SK-N-MC (cell line): ENCODE measurements at regions not wholly inside any gene's neighbourhood (a gene's known extent, or its start where the extent isn't known, plus 50 kb on each side); places are given as distances from the start of the nearest gene placed in this dataset.

Source experiments
- EZH2 ChIP-seq: fragments of 200-600 bp; sonication (generic); IDR thresholded peaks from one replicate; pipeline ENCODE4 v1.6.1; 2017; ENCODE audit warnings: antibody characterized with exemption
- FOXP2 ChIP-seq: optimal IDR thresholded peaks from 2 replicates; pipeline ENCODE3; 2011; ENCODE audit warnings: mild to moderate bottlenecking, moderate library complexity; ENCODE audit not compliant: insufficient read depth; ENCODE audit errors: extremely low read length, control extremely low read depth
- POLR2AphosphoS5 ChIP-seq: IDR thresholded peaks from 2 replicates; pipeline ENCODE4 v1.6.1; 2012; ENCODE audit warnings: mild to moderate bottlenecking, low read depth, low read length, borderline replicate concordance

DNA sequence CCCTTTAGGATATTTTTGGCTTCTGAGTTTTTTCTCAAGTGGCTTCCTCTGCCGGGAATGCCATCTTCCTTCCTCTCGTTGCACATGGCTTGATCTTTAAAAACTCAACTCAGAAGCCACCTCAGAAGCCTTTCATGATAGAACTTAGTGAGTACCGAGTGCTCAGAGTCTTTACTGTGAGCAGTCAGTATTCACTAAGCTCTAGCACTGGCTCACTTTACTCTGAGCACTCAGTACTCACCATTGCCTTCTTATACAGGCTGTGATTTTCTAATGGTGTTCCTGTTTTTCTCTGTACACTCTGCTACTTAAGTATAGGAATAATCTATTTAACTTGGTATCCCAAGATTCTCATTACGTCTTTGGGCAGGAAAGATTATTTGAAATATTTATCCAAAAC lies 116.2 kb downstream of the PFDN4 start:
- no peak for TF ChIP-seq EZH2
- no peak for TF ChIP-seq POLR2AphosphoS5
- TF ChIP-seq FOXP2, result no peak
